Transverse colon (tissue), 4 donors: ENCODE measurements at regions not wholly inside any gene's neighbourhood (a gene's known extent, or its start where the extent isn't known, plus 50 kb on each side); places are given as distances from the start of the nearest gene placed in this dataset.
A peak's percentile ranks its signal among the peaks of the same experiment; 100 is the strongest.

Experiments
- DNase-seq: peaks from one replicate; pipeline ENCODE4 v3.0.0-alpha.2; 2019
- H3K27ac ChIP-seq, 4 donors: fragments of 200-600 bp; sonication (generic); 2 replicates each; pipeline ENCODE4 v1.5.1; 2016 to 2018; ENCODE audit warnings: inconsistent platforms in 4 of 4
- H3K27me3 ChIP-seq: fragments of 200-600 bp; sonication (generic); 2 replicates; pipeline ENCODE4 v1.5.1; 2017; ENCODE audit warnings: inconsistent platforms
- H3K36me3 ChIP-seq, 4 donors: fragments of 200-600 bp; sonication (generic); 2 replicates each; pipeline ENCODE4 v1.5.1; 2017 to 2019; ENCODE audit warnings: inconsistent platforms in 4 of 4
- H3K4me1 ChIP-seq, 4 donors: fragments of 200-600 bp; sonication (generic); 2 replicates each; pipeline ENCODE4 v1.5.1; 2017 to 2020; ENCODE audit warnings: inconsistent platforms in 4 of 4
- H3K4me3 ChIP-seq, 4 donors: fragments of 200-600 bp; sonication (generic); 1 replicate in 1 of 4; 2 replicates in 3 of 4; pipeline versions ENCODE4 v1.5.1 to v1.6.1; 2017 to 2019; ENCODE audit warnings: inconsistent platforms in 4 of 4
- H3K9me3 ChIP-seq, 2 donors: fragments of 200-600 bp; sonication (generic); 2 replicates each; pipeline ENCODE4 v1.5.1; 2017 to 2019; ENCODE audit warnings: inconsistent platforms in 2 of 2
- CTCF ChIP-seq, 5 experiments: fragments of 200-600 bp in 3 of 5; fragments of 450-650 bp in 2 of 5; sonication (generic) in 3 of 5; IDR thresholded peaks; 1 replicate in 2 of 5; 2 replicates in 3 of 5; pipeline ENCODE4 v1.5.1; 2016 to 2017; ENCODE audit warnings: antibody characterized with exemption in 5 of 5, inconsistent platforms in 3 of 5, mild to moderate bottlenecking in 2 of 5, moderate library complexity in 1 of 5
- EP300 ChIP-seq: sonication (generic); formaldehyde crosslinking; IDR thresholded peaks from one replicate; pipeline ENCODE4 v1.6.1; 2017; ENCODE audit warnings: antibody characterized with exemption, low read depth
- POLR2A ChIP-seq: fragments of 450-650 bp; IDR thresholded peaks from one replicate; pipeline ENCODE4 v1.6.1; 2016; ENCODE audit warnings: antibody characterized with exemption, mild to moderate bottlenecking, moderate library complexity
- POLR2AphosphoS5 ChIP-seq, 3 donors: sonication (generic); formaldehyde crosslinking; IDR thresholded peaks; one replicate each; pipeline ENCODE4 v1.6.1; 2016; ENCODE audit warnings: antibody characterized with exemption in 3 of 3
- WGBS, 2 donors: methylation state at CpG; one replicate each; pipeline ENCODE4 v1.1.5; 2018; ENCODE audit warnings: low coverage in 1 of 2; 5-methylcytosine and 5-hydroxymethylcytosine counted together
- in situ Hi-C, 4 donors: fragments of 200-750 bp; cut with MboI; loops; one replicate each; pipeline versions ENCODE4 v1.15.0 to v1.15.1; 2017; ENCODE audit warnings: low sequenced_read_pairs in 3 of 4, low pct_ligation_motif_present in 1 of 4, low pct_unique_long_range_greater_than_20kb in 1 of 4
- intact Hi-C: fragments of 100-400 bp; cut with DNase I; formaldehyde crosslinking; loops from one replicate; pipeline ENCODE4 v1.15.1; 2023; ENCODE audit warnings: low total_unique reads

DNA sequence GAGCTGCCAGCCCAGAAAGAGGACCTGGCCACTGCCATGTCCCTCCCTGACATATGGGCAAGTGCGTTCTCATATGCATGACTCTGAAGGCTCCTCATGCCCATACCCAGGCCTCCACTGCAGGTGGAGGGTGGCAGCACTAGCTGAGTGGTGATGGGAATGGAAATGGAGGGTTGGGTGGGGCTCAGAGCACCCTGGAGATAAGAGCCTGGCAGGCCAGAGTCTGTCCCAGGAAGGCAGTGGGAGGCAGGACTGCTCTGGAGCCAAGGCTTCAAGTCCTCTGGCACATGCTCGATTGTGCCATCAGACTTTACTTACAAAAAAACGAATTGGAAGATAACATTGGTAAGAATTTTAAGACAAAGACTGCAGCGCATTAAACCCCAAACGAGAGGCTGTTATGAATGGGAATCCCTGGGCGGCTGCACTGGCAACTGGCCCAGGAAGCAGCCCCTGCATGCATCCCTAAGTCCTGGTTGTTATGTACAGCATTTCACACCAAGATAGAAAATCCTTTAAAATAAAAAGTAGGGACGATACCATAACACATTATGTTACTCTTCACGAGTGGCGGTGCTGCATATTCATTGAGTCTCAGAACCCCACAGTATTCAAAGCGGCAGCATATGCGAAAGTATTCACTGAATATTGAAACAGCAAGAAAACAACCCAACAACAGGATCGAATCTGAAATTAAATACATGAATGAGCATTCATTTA is 81.7 kb upstream of the FAM98A start:
- Histone ChIP-seq H3K27ac (no peak overlapping the region), H3K36me3 (no peaks in the 10 kb centered on the region), H3K27me3 (no peaks in the 10 kb centered on the region), H3K9me3 (no peaks in the 10 kb centered on the region), H3K4me3 (no peak overlapping the region), H3K4me1 (no peaks in the 10 kb centered on the region)
- no peak for DNase-seq
- TF ChIP-seq EP300 (no peak), CTCF (IDR thresholded peaks at IDR 0.05) (no peak), POLR2AphosphoS5 (IDR thresholded peaks at IDR 0.05) (no peak), POLR2A (no peak)
- intact Hi-C loops (no loop called here), in situ Hi-C loops (no loop called here)
- 66 to 67% methylated on average over 6 to 12 of the region's 12 CpGs for WGBS, 2 donors

DNA sequence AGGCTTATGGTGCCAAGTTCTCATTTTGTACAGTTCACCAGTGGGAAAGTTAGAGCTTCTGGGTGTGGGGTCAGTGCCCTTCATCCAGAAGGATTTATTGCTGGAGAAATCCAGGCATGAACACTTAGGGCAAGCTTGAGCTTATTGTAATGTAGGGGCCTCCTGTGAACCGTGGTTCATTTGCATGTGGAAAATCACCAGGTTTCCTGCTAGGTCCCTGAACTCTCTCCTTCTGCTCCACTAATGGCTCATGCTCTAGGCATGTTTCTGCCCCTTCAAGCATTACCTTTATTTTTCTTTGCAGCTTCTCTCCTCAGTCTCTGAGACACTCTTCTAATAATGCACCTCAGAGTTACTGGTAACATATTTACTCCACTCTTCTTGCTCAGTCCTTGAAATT is 79.3 kb upstream of the FAM98A start:
- no peaks in the 10 kb centered on the region for H3K4me1 ChIP-seq
- no peak overlapping the region for H3K27ac ChIP-seq
- no peaks in the 10 kb centered on the region for H3K9me3 ChIP-seq
- DNase-seq, result no peak
- no peak for TF ChIP-seq CTCF (IDR thresholded peaks at IDR 0.05)
- no peaks in the 10 kb centered on the region for H3K27me3 ChIP-seq
- in situ Hi-C loops, result no loop called here
- intact Hi-C loops, result no loop called here
- no peaks in the 10 kb centered on the region for H3K36me3 ChIP-seq
- WGBS, 2 donors, result 14 to 22% methylated on average over 1 of the region's 1 CpG
- no peak overlapping the region for H3K4me3 ChIP-seq

GRCh38 chr2:33673937-33674336 is 74.8 kb upstream of the FAM98A start:
- DNase-seq, result no peak
- no peak overlapping the region for H3K27ac ChIP-seq
- TF ChIP-seq POLR2AphosphoS5 (IDR thresholded peaks at IDR 0.05) (no peak), CTCF (IDR thresholded peaks at IDR 0.05) (peak in 2 of 5 experiments; percentile 9 to 22)
- H3K9me3 ChIP-seq, result no peaks in the 10 kb centered on the region
- H3K27me3 ChIP-seq, result no peaks in the 10 kb centered on the region
- intact Hi-C loops (no loop called here), in situ Hi-C loops (no loop called here)
- 26 to 33% methylated on average over 2 of the region's 2 CpGs for WGBS, 2 donors
- H3K36me3 ChIP-seq, result no peaks in the 10 kb centered on the region
- no peaks in the 10 kb centered on the region for H3K4me1 ChIP-seq
- no peak overlapping the region for H3K4me3 ChIP-seq

DNA sequence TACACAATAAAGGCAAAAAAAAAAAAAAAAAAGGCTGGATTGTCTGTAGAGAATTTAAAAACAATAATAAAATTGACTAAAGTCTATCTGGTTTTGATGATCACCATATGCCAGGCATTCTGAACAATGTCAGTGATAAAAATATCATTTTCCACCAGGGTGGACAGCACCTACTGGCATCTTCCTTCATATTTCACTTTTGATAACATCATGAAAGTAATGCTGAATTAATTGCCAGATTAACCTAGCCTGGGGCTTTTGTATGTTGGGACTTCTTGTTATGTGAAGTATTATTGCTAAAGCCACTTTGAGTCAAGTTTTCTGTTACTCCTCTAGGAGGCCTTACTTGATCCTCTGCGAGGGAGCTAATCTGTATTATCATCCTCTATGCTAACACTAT is 73.8 kb upstream of the FAM98A start:
- WGBS, 2 donors, result 70 to 88% methylated on average over 1 of the region's 1 CpG
- Histone ChIP-seq H3K27me3 (no peaks in the 10 kb centered on the region), H3K27ac (no peak overlapping the region), H3K4me3 (no peak overlapping the region), H3K36me3 (no peaks in the 10 kb centered on the region), H3K9me3 (no peaks in the 10 kb centered on the region), H3K4me1 (no peaks in the 10 kb centered on the region)
- no peak for TF ChIP-seq EP300
- no peak for TF ChIP-seq POLR2AphosphoS5 (IDR thresholded peaks at IDR 0.05)
- TF ChIP-seq CTCF (IDR thresholded peaks at IDR 0.05), result no peak
- no peak for TF ChIP-seq POLR2A
- no peak for DNase-seq
- intact Hi-C loops (no loop called here), in situ Hi-C loops (no loop called here)
